PC-3 (cell line): ENCODE measurements at regions not wholly inside any gene's neighbourhood (a gene's known extent, or its start where the extent isn't known, plus 50 kb on each side); places are given as distances from the start of the nearest gene placed in this dataset.

ENCODE experiments used
- CTCF ChIP-seq: fragments of 300-600 bp; sonication (generic); conservative IDR thresholded peaks from 2 replicates; pipeline ENCODE4 v1.5.1; 2017; ENCODE audit warnings: antibody characterized with exemption, low read depth, mild to moderate bottlenecking, low read length
- EZH2 ChIP-seq: fragments of 300-600 bp; sonication (generic); IDR thresholded peaks from one replicate; pipeline ENCODE4 v1.6.1; 2017; ENCODE audit warnings: antibody characterized with exemption, mild to moderate bottlenecking, low read length; ENCODE audit not compliant: unreplicated experiment
- EZH2phosphoT487 ChIP-seq: fragments of 300-600 bp; sonication (generic); IDR thresholded peaks from 2 replicates; pipeline ENCODE4 v1.6.1; 2018; ENCODE audit warnings: mild to moderate bottlenecking, antibody characterized with exemption, low read length, borderline replicate concordance

GRCh38 chr1:30371888-30372791 lies 351.2 kb downstream of the MATN1 start:
- TF ChIP-seq CTCF = no peak
- no peak for TF ChIP-seq EZH2
- no peak for TF ChIP-seq EZH2phosphoT487
